ENCODE measurements at regions not wholly inside any gene's neighbourhood (a gene's known extent, or its start where the extent isn't known, plus 50 kb on each side); places are given as distances from the start of the nearest gene placed in this dataset.
"Not testable (repeated sequence)": the region's sequence is repeated elsewhere in the genome, so short reads cannot be mapped to it uniquely, and the experiment has no call there.

- no peak for DNase-seq
Measured at GRCh38 chr3:20442846-20443245, 256.8 kb upstream of the SGO1 start.

GRCh38 chr3:20427268-20427667, 241.3 kb upstream of the SGO1 start:
- not testable (repeated sequence) for DNase-seq

GRCh38 chr3:20425138-20425537, 239.1 kb upstream of the SGO1 start:
- no peak for DNase-seq

GRCh38 chr3:20424086-20424485, 238.1 kb upstream of the SGO1 start:
- no peak for DNase-seq

- DNase-seq = no peak
Measured at GRCh38 chr3:20422391-20422790, 236.4 kb upstream of the SGO1 start.

- no peak for DNase-seq
Measured at GRCh38 chr3:20417388-20418108, 231.5 kb upstream of the SGO1 start.

- no peak for DNase-seq
Measured at GRCh38 chr3:20406611-20407011, 220.6 kb upstream of the SGO1 start.

GRCh38 chr3:20405744-20406143, 219.7 kb upstream of the SGO1 start:
- DNase-seq = no peak

GRCh38 chr3:20405231-20405630, 219.2 kb upstream of the SGO1 start:
- no peak for DNase-seq

GRCh38 chr3:20404741-20405100, 218.7 kb upstream of the SGO1 start:
- no peak for DNase-seq

- DNase-seq = no peak
Measured at GRCh38 chr3:20403986-20404740, 218.2 kb upstream of the SGO1 start.

- DNase-seq = no peak
Measured at GRCh38 chr3:20401253-20401652, 215.2 kb upstream of the SGO1 start.

- no peak for DNase-seq
Measured at GRCh38 chr3:20400686-20401085, 214.7 kb upstream of the SGO1 start.

GRCh38 chr3:20400281-20400680, 214.3 kb upstream of the SGO1 start:
- no peak for DNase-seq

GRCh38 chr3:20396335-20396734, 210.3 kb upstream of the SGO1 start:
- DNase-seq = no peak

- no peak for DNase-seq
Measured at GRCh38 chr3:20395692-20396091, 209.7 kb upstream of the SGO1 start.

GRCh38 chr3:20394243-20394642, 208.2 kb upstream of the SGO1 start:
- no peak for DNase-seq

- no peak for DNase-seq
Measured at GRCh38 chr3:20391644-20392043, 205.6 kb upstream of the SGO1 start.

- no peak for DNase-seq
Measured at GRCh38 chr3:20388971-20389370, 203.0 kb upstream of the SGO1 start.

GRCh38 chr3:20380295-20380694, 194.3 kb upstream of the SGO1 start:
- DNase-seq = no peak

GRCh38 chr3:20378315-20378714, 192.3 kb upstream of the SGO1 start:
- no peak for DNase-seq

- no peak for DNase-seq
Measured at GRCh38 chr3:20376665-20377217, 190.7 kb upstream of the SGO1 start.

- no peak for DNase-seq
Measured at GRCh38 chr3:20375302-20375701, 189.3 kb upstream of the SGO1 start.

Measured in NCI-H69 (cell line).